PC-9 (cell line): ENCODE measurements at regions not wholly inside any gene's neighbourhood (a gene's known extent, or its start where the extent isn't known, plus 50 kb on each side); places are given as distances from the start of the nearest gene placed in this dataset.
"Not testable (repeated sequence)": the region's sequence is repeated elsewhere in the genome, so short reads cannot be mapped to it uniquely, and the experiment has no call there.

Experiments
- BruUV-seq: library from RNA; stranded (reverse); fragments of 400-500 nt; replicated peaks from 2 replicates; lab custom pipeline; 2021; lab: Mats Ljungman, UMichigan
- CTCF ChIA-PET: fragments of 300-600 bp; sonication (Branson Sonifier 250); formaldehyde crosslinking; loops from one replicate; lab custom pipeline; 2022; ENCODE audit warnings: antibody characterized with exemption; lab: Charles Lee
- POLR2A ChIA-PET: fragments of 300-600 bp; sonication (Branson Sonifier 250); formaldehyde crosslinking; loops from one replicate; lab custom pipeline; 2022; ENCODE audit warnings: antibody characterized with exemption; ENCODE audit not compliant: unreplicated experiment; lab: Charles Lee
- DNase-seq, 2 experiments: peaks; one replicate each; pipeline versions ENCODE4 v3.0.0 to v3.0.0-alpha.2; 2015 to 2022; ENCODE audit warnings: mixed read lengths in 1 of 2
- H2AFZ ChIP-seq: fragments of 200-600 bp; sonication (generic); 2 replicates; pipeline ENCODE4 v1.8.1; 2017; ENCODE audit warnings: antibody characterized with exemption
- H3F3A ChIP-seq: fragments of 200-600 bp; sonication (generic); 2 replicates; pipeline ENCODE4 v1.8.1; 2017; ENCODE audit warnings: antibody characterized with exemption, mild to moderate bottlenecking, low read depth; ENCODE audit not compliant: insufficient read depth
- H3K27ac ChIP-seq: fragments of 200-600 bp; sonication (generic); 2 replicates; pipeline ENCODE4 v1.6.1; 2016; ENCODE audit warnings: mixed run types
- H3K27me3 ChIP-seq: fragments of 200-600 bp; sonication (generic); 2 replicates; pipeline ENCODE4 v1.6.1; 2016; ENCODE audit warnings: low read depth, mixed run types; ENCODE audit not compliant: insufficient read depth
- H3K36me3 ChIP-seq: fragments of 200-600 bp; sonication (generic); 2 replicates; pipeline ENCODE4 v1.6.1; 2016; ENCODE audit warnings: low read depth, mixed run types
- H3K4me1 ChIP-seq: fragments of 200-600 bp; sonication (generic); replicated peaks from 2 replicates; pipeline ENCODE4 v1.6.1; 2016; ENCODE audit warnings: mixed run types; ENCODE audit not compliant: insufficient read depth
- H3K4me2 ChIP-seq: fragments of 200-600 bp; sonication (generic); 2 replicates; pipeline ENCODE4 v1.6.1; 2017; ENCODE audit warnings: mixed run types
- H3K4me3 ChIP-seq: fragments of 200-600 bp; sonication (generic); 2 replicates; pipeline ENCODE4 v1.6.1; 2016; ENCODE audit warnings: mixed run types
- H3K79me2 ChIP-seq: fragments of 200-600 bp; sonication (generic); 2 replicates; pipeline ENCODE4 v1.6.1; 2017; ENCODE audit warnings: low read depth, mixed run types
- H3K9me2 ChIP-seq: fragments of 200-600 bp; sonication (generic); 2 replicates; pipeline ENCODE4 v1.8.1; 2017; ENCODE audit warnings: mild to moderate bottlenecking; ENCODE audit not compliant: insufficient read depth
- H3K9me3 ChIP-seq: fragments of 200-600 bp; sonication (generic); 2 replicates; pipeline ENCODE4 v1.8.1; 2016; ENCODE audit warnings: low read depth; ENCODE audit not compliant: insufficient read depth
- H4K20me1 ChIP-seq: fragments of 200-600 bp; sonication (generic); 2 replicates; pipeline ENCODE4 v1.8.1; 2017; ENCODE audit not compliant: insufficient read depth
- intact Hi-C: fragments of 100-400 bp; cut with micrococcal nuclease; formaldehyde crosslinking; loops from one replicate; pipeline ENCODE4 v1.10.0; 2022; ENCODE audit not compliant: unreplicated experiment
- TF ChIP-seq, protein P1 (sequence below): fragments of 200-600 bp; sonication (generic); conservative IDR thresholded peaks from 2 replicates; pipeline ENCODE4 v1.6.1; 2017; ENCODE audit warnings: mixed run types, antibody characterized with exemption, mild to moderate bottlenecking, moderate library complexity

DNA sequence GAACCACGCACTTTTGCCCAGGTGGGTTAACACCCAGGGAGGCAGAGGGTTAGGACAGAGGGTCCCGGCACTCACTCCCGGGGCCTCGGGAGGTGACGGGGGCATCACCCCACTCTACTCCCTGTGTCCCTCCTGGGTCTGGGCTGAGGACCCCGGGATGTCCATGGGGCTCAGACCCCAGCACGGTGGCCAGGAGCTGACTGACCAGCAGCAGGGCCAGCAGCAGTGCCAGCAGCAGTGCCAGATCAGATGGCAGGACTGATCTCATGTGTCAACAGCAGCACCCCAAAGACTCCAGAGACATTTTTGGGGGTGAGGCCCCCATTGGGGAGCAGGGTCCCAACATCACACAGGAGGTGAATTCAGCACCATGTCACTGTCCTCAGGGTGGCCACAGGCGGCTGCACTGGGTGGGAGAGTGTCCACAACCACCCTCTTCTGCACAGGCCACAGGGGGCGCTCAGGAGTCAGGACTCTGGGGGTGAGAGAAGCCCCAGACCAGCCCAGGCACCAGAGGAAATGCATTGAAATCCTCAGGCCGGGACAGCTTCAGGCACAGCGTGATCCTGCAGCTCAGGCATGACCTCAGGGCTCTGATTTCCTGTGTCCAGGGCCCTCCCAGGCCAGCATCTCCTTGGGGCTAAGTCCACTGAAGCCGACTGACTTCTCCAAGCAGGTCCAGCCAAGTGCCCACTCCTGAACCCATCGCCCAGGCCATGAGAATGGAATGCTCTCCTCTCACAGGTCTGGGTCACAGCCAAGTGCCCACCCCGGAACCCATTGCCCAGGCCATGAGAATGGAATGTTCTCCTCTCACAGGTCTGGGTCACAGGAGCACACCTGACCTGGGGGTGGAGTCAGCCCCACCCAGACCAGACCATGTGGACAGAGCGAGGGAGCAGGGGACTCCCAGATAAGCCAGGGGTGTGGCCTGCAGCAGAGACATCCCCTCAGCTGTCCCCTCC, 87.2 kb upstream of the SFSWAP start:
- H3K79me2 ChIP-seq, H3K27ac ChIP-seq, POLR2A ChIA-PET, H3K4me1 ChIP-seq, H3F3A ChIP-seq, intact Hi-C loops, H3K36me3 ChIP-seq, BruUV-seq, H2AFZ ChIP-seq, H3K4me2 ChIP-seq, H3K9me3 ChIP-seq, DNase-seq, H3K4me3 ChIP-seq, H3K9me2 ChIP-seq, H4K20me1 ChIP-seq, CTCF ChIA-PET: not testable (repeated sequence)
- TF ChIP-seq, protein P1, sequence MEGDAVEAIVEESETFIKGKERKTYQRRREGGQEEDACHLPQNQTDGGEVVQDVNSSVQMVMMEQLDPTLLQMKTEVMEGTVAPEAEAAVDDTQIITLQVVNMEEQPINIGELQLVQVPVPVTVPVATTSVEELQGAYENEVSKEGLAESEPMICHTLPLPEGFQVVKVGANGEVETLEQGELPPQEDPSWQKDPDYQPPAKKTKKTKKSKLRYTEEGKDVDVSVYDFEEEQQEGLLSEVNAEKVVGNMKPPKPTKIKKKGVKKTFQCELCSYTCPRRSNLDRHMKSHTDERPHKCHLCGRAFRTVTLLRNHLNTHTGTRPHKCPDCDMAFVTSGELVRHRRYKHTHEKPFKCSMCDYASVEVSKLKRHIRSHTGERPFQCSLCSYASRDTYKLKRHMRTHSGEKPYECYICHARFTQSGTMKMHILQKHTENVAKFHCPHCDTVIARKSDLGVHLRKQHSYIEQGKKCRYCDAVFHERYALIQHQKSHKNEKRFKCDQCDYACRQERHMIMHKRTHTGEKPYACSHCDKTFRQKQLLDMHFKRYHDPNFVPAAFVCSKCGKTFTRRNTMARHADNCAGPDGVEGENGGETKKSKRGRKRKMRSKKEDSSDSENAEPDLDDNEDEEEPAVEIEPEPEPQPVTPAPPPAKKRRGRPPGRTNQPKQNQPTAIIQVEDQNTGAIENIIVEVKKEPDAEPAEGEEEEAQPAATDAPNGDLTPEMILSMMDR: peak; percentile 26; the same call in 1 of the 2 replicates
- H3K27me3 ChIP-seq: peaks cover 78% of the 10 kb centered on the region

DNA sequence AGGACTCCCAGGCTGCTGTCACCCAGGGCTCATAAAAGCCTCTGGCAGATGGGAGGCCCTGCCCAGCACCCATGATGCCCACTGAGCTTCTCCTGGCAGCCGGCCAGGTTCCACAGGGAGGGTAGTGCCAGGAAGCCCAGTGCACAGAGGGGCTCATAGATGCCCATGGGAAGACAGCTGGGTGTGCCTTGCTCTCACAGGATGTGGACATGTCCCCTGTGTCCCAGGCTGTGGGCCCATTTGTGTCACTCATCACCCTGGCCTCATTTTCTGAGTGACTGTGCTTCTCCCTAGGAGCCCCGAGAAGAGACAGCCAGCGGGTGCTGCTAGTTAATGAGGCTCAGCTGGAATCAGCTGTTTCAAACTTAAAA, 86.5 kb upstream of the SFSWAP start:
- CTCF ChIA-PET, H3K4me1 ChIP-seq, intact Hi-C loops, H2AFZ ChIP-seq, H3K4me2 ChIP-seq, H3K36me3 ChIP-seq, H3K79me2 ChIP-seq, H4K20me1 ChIP-seq, H3K9me2 ChIP-seq, POLR2A ChIA-PET, H3K9me3 ChIP-seq, H3K4me3 ChIP-seq, BruUV-seq, H3F3A ChIP-seq, H3K27ac ChIP-seq: not testable (repeated sequence)
- DNase-seq: peak in 1 of 2 experiments; percentile 28
- peaks cover 78% of the 10 kb centered on the region for H3K27me3 ChIP-seq

DNA sequence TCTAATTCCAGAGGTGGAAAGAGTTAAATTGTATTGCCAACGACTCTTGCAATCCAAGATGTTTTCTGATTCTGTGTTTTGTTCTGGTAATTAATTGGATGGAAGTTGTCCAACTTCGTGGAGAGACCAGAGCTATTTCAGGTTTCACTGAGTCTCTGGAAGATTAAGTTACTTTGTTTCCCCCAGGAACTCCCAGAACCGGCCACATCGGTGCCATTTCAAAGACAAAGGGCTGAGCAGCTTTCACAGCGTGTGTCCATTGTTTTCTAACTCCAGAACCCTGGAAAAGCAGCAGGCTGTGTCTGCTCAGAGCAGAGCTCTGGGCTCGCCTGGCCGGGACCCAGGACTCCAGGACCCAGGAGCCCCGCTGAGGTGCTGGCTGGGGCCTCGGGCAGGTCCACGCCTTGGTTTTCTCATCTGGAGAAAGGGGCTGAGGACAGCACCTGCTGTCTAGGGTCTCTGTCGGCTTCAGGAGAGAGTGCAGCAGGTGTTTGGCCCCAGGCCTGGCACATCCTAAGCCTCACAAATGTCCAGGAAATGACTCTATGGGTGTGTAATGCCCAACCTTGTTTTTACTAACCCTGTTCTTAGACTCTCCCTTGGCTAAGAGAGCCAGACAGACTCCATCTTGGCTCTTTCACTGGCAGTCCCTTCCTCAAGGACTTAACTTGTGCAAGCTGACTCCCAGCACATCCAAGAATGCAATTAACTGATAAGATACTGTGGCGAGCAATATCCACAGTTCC, 86.0 kb upstream of the SFSWAP start:
- H4K20me1 ChIP-seq, H2AFZ ChIP-seq, H3K9me3 ChIP-seq, intact Hi-C loops, H3K9me2 ChIP-seq, H3K4me2 ChIP-seq, H3F3A ChIP-seq, BruUV-seq, CTCF ChIA-PET, H3K36me3 ChIP-seq, H3K79me2 ChIP-seq, H3K27ac ChIP-seq, H3K4me3 ChIP-seq, H3K4me1 ChIP-seq: not testable (repeated sequence)
- peaks cover 75% of the 10 kb centered on the region for H3K27me3 ChIP-seq
- POLR2A ChIA-PET: interaction anchor here (0.6 kb wide), 1 partner anchor 85 kb away, joined by 4 read pairs; no protein-coding TSS in a partner anchor
- peak in 1 of 2 experiments; percentile 15 for DNase-seq

DNA sequence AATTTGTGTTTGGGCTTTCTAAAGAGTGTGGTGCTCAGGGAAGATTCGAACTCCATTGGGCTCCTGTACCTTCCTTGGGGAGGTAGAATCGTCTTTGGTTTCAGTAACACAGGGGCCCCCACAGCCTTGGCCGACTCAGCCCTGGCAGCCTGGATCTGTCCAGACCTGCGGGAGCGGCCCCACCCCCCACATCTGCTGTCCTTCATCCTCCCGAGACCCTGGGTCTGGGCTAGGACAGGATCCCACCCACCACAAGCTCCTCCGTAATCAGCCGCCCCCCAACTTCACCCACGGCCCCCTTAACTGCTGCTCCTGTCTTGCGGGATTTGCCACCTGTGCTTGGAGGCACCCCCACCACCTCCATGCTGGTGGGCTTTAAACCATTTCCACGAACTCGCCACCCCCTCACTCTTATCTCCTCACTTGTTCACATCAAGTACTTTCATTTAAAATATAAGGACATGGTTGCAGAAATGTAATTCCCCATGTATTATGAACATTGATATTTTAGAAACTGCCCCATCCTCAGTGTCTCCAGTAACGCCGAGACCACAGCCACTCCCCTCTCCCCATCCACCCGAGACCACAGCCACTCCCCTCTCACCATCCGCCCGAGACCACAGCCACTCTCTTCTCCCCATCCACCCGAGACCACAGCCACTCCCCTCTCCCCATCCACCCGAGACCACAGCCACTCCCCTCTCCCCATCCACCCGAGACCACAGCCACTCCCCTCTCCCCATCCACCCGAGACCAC, 84.7 kb upstream of the SFSWAP start:
- H2AFZ ChIP-seq, H3K4me1 ChIP-seq, H3K4me3 ChIP-seq, H3K9me2 ChIP-seq, H4K20me1 ChIP-seq, H3K27ac ChIP-seq, H3K9me3 ChIP-seq, POLR2A ChIA-PET, intact Hi-C loops, H3F3A ChIP-seq, CTCF ChIA-PET, H3K4me2 ChIP-seq, H3K79me2 ChIP-seq, H3K36me3 ChIP-seq, BruUV-seq, DNase-seq: not testable (repeated sequence)
- H3K27me3 ChIP-seq: peaks cover 75% of the 10 kb centered on the region

DNA sequence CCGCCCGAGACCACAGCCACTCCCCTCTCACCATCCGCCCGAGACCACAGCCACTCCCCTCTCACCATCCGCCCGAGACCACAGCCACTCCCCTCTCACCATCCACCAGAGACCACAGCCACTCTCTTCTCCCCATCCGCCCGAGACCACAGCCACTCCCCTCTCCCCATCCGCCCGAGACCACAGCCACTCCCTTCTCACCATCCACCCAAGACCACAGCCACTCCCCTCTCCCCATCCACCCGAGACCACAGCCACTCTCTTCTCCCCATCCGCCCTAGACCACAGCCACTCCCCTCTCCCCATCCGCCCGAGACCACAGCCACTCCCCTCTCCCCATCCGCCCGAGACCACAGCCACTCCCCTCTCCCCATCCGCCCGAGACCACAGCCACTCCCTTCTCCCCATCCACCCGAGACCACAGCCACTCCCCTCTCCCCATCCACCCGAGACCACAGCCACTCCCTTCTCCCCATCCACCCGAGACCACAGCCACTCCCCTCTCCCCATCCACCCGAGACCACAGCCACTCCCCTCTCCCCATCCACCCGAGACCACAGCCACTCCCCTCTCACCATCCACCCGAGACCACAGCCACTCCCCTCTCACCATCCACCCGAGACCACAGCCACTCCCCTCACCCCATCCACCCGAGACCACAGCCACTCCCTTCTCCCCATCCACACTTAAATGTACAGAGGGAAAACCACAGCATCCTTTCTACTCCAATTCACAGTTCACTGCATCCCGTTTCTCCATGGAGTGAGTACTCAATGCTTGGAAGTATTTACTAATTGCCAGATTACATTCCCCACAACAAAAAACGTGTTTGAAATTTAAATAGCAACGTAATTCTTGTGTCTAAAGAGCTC, 83.5 kb upstream of the SFSWAP start:
- H3K4me1 ChIP-seq, H3K4me2 ChIP-seq, BruUV-seq, H3K27ac ChIP-seq, H3K4me3 ChIP-seq, H3K9me2 ChIP-seq, H4K20me1 ChIP-seq, H2AFZ ChIP-seq, POLR2A ChIA-PET, intact Hi-C loops, H3K36me3 ChIP-seq, H3K79me2 ChIP-seq, H3K9me3 ChIP-seq, CTCF ChIA-PET, DNase-seq, H3F3A ChIP-seq: not testable (repeated sequence)
- peaks cover 67% of the 10 kb centered on the region for H3K27me3 ChIP-seq
